ENCODE measurements at regions not wholly inside any gene's neighbourhood (a gene's known extent, or its start where the extent isn't known, plus 50 kb on each side); places are given as distances from the start of the nearest gene placed in this dataset.
A peak's percentile ranks its signal among the peaks of the same experiment; 100 is the strongest.

- Histone ChIP-seq H3K9ac (ENCODE audit: extremely low read depth, insufficient read length, low read length) (no peak overlapping the region), H4K5ac (ENCODE audit: insufficient read length, low read depth, low read length) (no peak overlapping the region), H3K14ac (ENCODE audit: insufficient read depth, low read length) (no peak overlapping the region), H3T11ph (ENCODE audit: low read length) (no peak overlapping the region), H3K4me1 (ENCODE audit: insufficient read depth, low read length) (peaks cover 9% of the 10 kb centered on the region; the same call in 1 of the 2 replicates), H3K23me2 (ENCODE audit: insufficient read length, low read depth, low read length, poor library complexity, severe bottlenecking) (no peaks in the 10 kb centered on the region), H2AFZ (ENCODE audit: low read length) (no peak overlapping the region), H3K79me2 (ENCODE audit: insufficient read depth, low read length) (no peaks in the 10 kb centered on the region), H3K79me1 (ENCODE audit: insufficient read depth, low read depth, low read length, poor library complexity, severe bottlenecking) (no peaks in the 10 kb centered on the region), H2BK20ac (ENCODE audit: low read depth, low read length, poor library complexity, severe bottlenecking) (no peak overlapping the region), H3K56ac (ENCODE audit: insufficient read length, low read depth, low read length) (no peak overlapping the region), H3K27me3 (ENCODE audit: insufficient read depth, low read length) (no peaks in the 10 kb centered on the region), H3K4ac (ENCODE audit: low read depth, low read length) (no peak overlapping the region), H3K23ac (ENCODE audit: insufficient read length, low read depth, low read length) (no peak overlapping the region), H3K9me3 (ENCODE audit: control insufficient read depth, low read depth, low read length) (no peaks in the 10 kb centered on the region), H2BK12ac (ENCODE audit: insufficient read length, low read depth, low read length) (no peak overlapping the region), H4K91ac (ENCODE audit: insufficient read length, low read depth, low read length) (no peak overlapping the region), H3K27ac (ENCODE audit: insufficient read length, low read depth, low read length) (no peak overlapping the region), H2BK15ac (ENCODE audit: low read depth, low read length) (no peak overlapping the region), H3K18ac (ENCODE audit: insufficient read length, low read depth, low read length) (no peak overlapping the region), H3K4me2 (ENCODE audit: insufficient read depth, insufficient read length, low read length) (peak overlapping the region; percentile 20), H4K20me1 (ENCODE audit: control insufficient read depth, insufficient read depth, insufficient read length) (no peaks in the 10 kb centered on the region), H2BK5ac (ENCODE audit: insufficient read length, low read length) (no peak overlapping the region), H4K8ac (replicated peaks; ENCODE audit: insufficient read length, low read depth, low read length) (no peak overlapping the region), H2BK120ac (ENCODE audit: low read depth, low read length, poor library complexity, severe bottlenecking) (no peak overlapping the region), H2AK5ac (ENCODE audit: insufficient read length, low read length) (no peak overlapping the region)
- H3K4me1 Mint-ChIP-seq, result peaks cover 37 to 38% of the 10 kb centered on the region in 2 experiments
- TF ChIP-seq, protein P1, sequence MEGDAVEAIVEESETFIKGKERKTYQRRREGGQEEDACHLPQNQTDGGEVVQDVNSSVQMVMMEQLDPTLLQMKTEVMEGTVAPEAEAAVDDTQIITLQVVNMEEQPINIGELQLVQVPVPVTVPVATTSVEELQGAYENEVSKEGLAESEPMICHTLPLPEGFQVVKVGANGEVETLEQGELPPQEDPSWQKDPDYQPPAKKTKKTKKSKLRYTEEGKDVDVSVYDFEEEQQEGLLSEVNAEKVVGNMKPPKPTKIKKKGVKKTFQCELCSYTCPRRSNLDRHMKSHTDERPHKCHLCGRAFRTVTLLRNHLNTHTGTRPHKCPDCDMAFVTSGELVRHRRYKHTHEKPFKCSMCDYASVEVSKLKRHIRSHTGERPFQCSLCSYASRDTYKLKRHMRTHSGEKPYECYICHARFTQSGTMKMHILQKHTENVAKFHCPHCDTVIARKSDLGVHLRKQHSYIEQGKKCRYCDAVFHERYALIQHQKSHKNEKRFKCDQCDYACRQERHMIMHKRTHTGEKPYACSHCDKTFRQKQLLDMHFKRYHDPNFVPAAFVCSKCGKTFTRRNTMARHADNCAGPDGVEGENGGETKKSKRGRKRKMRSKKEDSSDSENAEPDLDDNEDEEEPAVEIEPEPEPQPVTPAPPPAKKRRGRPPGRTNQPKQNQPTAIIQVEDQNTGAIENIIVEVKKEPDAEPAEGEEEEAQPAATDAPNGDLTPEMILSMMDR (conservative IDR thresholded peaks at IDR 0.05), result 0 out of 3 replicates have a peak, but pooled peaks have one; percentile 11
- no peak for DNase-seq
- no peak overlapping the region for H3K4me3 Mint-ChIP-seq
- no peak overlapping the region; a peak in 1 of 7 replicates for H3K27ac Mint-ChIP-seq
- no peaks in the 10 kb centered on the region; a peak in 1 of 5 replicates for H3K9me3 Mint-ChIP-seq
- peaks cover 0 to 2% (median 0%) of the 10 kb centered on the region in 3 experiments; a peak in 1 of 7 replicates for H3K36me3 Mint-ChIP-seq (ENCODE audit: insufficient read depth in 1 of 3, low read depth in 3 of 3)
- WGBS (ENCODE audit: extremely low coverage, insufficient read length, low lambda C conversion rate), result no CpG with 5 or more reads among the region's 8 CpGs
- no peaks in the 10 kb centered on the region for H3K27me3 Mint-ChIP-seq (ENCODE audit: low read depth)
These were observed 74.5 kb downstream of the FOXF2 start for GRCh38 chr6:1463751-1464426.

Measured in H9 (cell line).